ENCODE measurements at regions not wholly inside any gene's neighbourhood (a gene's known extent, or its start where the extent isn't known, plus 50 kb on each side); places are given as distances from the start of the nearest gene placed in this dataset.
"Not testable (repeated sequence)": the region's sequence is repeated elsewhere in the genome, so short reads cannot be mapped to it uniquely, and the experiment has no call there.

GRCh38 chr15:95699578-95699977 is 630.9 kb upstream of the NR2F2 start:
- intact Hi-C loops (cut with micrococcal nuclease): no loop called here
- POLR2A ChIA-PET (ENCODE audit: partially characterized antibody): no interaction called here
- Histone ChIP-seq H3K27ac (ENCODE audit: low read depth, low read length) (no peak overlapping the region), H3K9me3 (ENCODE audit: control insufficient read depth in 1 of 2, low read length in 2 of 2) (peaks cover 0 to 10% of the 10 kb centered on the region in 2 donors), H3K4me1 (ENCODE audit: insufficient read depth, low read length) (no peaks in the 10 kb centered on the region), H3K4me3 (ENCODE audit: low read length in 2 of 2) (no peak overlapping the region), H3K27me3 (ENCODE audit: insufficient read depth, low read length) (no peaks in the 10 kb centered on the region), H3K36me3 (ENCODE audit: insufficient read depth, low read length) (no peaks in the 10 kb centered on the region)
- H3K27me3 Mint-ChIP-seq: no peaks in the 10 kb centered on the region
- no peak overlapping the region for H3K4me3 Mint-ChIP-seq
- CTCF ChIA-PET (ENCODE audit: partially characterized antibody): no interaction called here
- H3K4me1 Mint-ChIP-seq: no peaks in the 10 kb centered on the region
- H3K36me3 Mint-ChIP-seq: peaks cover 0 to 2% of the 10 kb centered on the region in 2 donors
- peaks cover 5 to 66% (median 34%) of the 10 kb centered on the region in 8 donors for H3K9me3 Mint-ChIP-seq
- DNase-seq: no peak
- H3K27ac Mint-ChIP-seq: no peak overlapping the region

GRCh38 chr15:95700692-95701091 is 629.8 kb upstream of the NR2F2 start:
- H3K27ac Mint-ChIP-seq; DNase-seq; POLR2A ChIA-PET (ENCODE audit: partially characterized antibody); H3K4me1 Mint-ChIP-seq; H3K36me3 ChIP-seq (ENCODE audit: insufficient read depth, low read length); H3K4me3 ChIP-seq (ENCODE audit: low read length in 2 of 2); H3K27ac ChIP-seq (ENCODE audit: low read depth, low read length); H3K9me3 ChIP-seq (ENCODE audit: control insufficient read depth in 1 of 2, low read length in 2 of 2); H3K36me3 Mint-ChIP-seq; H3K4me3 Mint-ChIP-seq; intact Hi-C loops (cut with micrococcal nuclease); H3K27me3 Mint-ChIP-seq; H3K4me1 ChIP-seq (ENCODE audit: insufficient read depth, low read length); H3K27me3 ChIP-seq (ENCODE audit: insufficient read depth, low read length); CTCF ChIA-PET (ENCODE audit: partially characterized antibody): not testable (repeated sequence)
- peaks cover 5 to 55% (median 29%) of the 10 kb centered on the region in 8 donors for H3K9me3 Mint-ChIP-seq

GRCh38 chr15:95701410-95701809 is 629.1 kb upstream of the NR2F2 start:
- peaks cover 0 to 2% of the 10 kb centered on the region in 2 donors for H3K36me3 Mint-ChIP-seq
- Histone ChIP-seq H3K4me3 (ENCODE audit: low read length in 2 of 2) (no peak overlapping the region), H3K36me3 (ENCODE audit: insufficient read depth, low read length) (no peaks in the 10 kb centered on the region), H3K4me1 (ENCODE audit: insufficient read depth, low read length) (no peaks in the 10 kb centered on the region), H3K27ac (ENCODE audit: low read depth, low read length) (no peak overlapping the region), H3K27me3 (ENCODE audit: insufficient read depth, low read length) (no peaks in the 10 kb centered on the region), H3K9me3 (ENCODE audit: control insufficient read depth in 1 of 2, low read length in 2 of 2) (peaks cover 0 to 10% of the 10 kb centered on the region in 2 donors)
- POLR2A ChIA-PET (ENCODE audit: partially characterized antibody): no interaction called here
- DNase-seq: no peak
- no peaks in the 10 kb centered on the region for H3K4me1 Mint-ChIP-seq
- H3K4me3 Mint-ChIP-seq: no peak overlapping the region
- intact Hi-C loops (cut with micrococcal nuclease): no loop called here
- peaks cover 5 to 59% (median 30%) of the 10 kb centered on the region in 8 donors for H3K9me3 Mint-ChIP-seq
- CTCF ChIA-PET (ENCODE audit: partially characterized antibody): no interaction called here
- H3K27me3 Mint-ChIP-seq: peaks cover 0 to 4% of the 10 kb centered on the region in 2 donors
- H3K27ac Mint-ChIP-seq: no peak overlapping the region

GRCh38 chr15:95709959-95710695 is 620.4 kb upstream of the NR2F2 start:
- intact Hi-C loops (cut with micrococcal nuclease): no loop called here
- Histone ChIP-seq H3K9me3 (ENCODE audit: control insufficient read depth in 1 of 2, low read length in 2 of 2) (no peaks in the 10 kb centered on the region), H3K27me3 (ENCODE audit: insufficient read depth, low read length) (no peaks in the 10 kb centered on the region), H3K36me3 (ENCODE audit: insufficient read depth, low read length) (no peaks in the 10 kb centered on the region), H3K4me3 (ENCODE audit: low read length in 2 of 2) (no peak overlapping the region), H3K27ac (ENCODE audit: low read depth, low read length) (no peak overlapping the region), H3K4me1 (ENCODE audit: insufficient read depth, low read length) (no peaks in the 10 kb centered on the region)
- Mint-ChIP-seq H3K4me1 (no peaks in the 10 kb centered on the region), H3K9me3 (peaks cover 0 to 8% (median 3%) of the 10 kb centered on the region in 8 donors), H3K4me3 (no peak overlapping the region), H3K36me3 (no peaks in the 10 kb centered on the region), H3K27me3 (peaks cover 0 to 4% of the 10 kb centered on the region in 2 donors), H3K27ac (no peak overlapping the region)
- POLR2A ChIA-PET (ENCODE audit: partially characterized antibody): no interaction called here
- CTCF ChIA-PET (ENCODE audit: partially characterized antibody): no interaction called here
- DNase-seq: no peak

- intact Hi-C loops (cut with micrococcal nuclease): no loop called here
- CTCF ChIA-PET (ENCODE audit: partially characterized antibody): no interaction called here
- POLR2A ChIA-PET (ENCODE audit: partially characterized antibody): no interaction called here
Observed at GRCh38 chr15:95712785-95713184, 617.7 kb upstream of the NR2F2 start.

GRCh38 chr15:95713324-95713723 is 617.2 kb upstream of the NR2F2 start:
- Mint-ChIP-seq H3K36me3 (no peaks in the 10 kb centered on the region), H3K4me3 (no peak overlapping the region), H3K9me3 (peaks cover 0 to 5% (median 0%) of the 10 kb centered on the region in 8 donors), H3K27ac (no peak overlapping the region), H3K27me3 (no peaks in the 10 kb centered on the region), H3K4me1 (peaks cover 0 to 4% (median under 1%) of the 10 kb centered on the region in 4 donors)
- Histone ChIP-seq H3K9me3 (ENCODE audit: control insufficient read depth in 1 of 2, low read length in 2 of 2) (no peaks in the 10 kb centered on the region), H3K4me1 (ENCODE audit: insufficient read depth, low read length) (no peaks in the 10 kb centered on the region), H3K4me3 (ENCODE audit: low read length in 2 of 2) (no peak overlapping the region), H3K36me3 (ENCODE audit: insufficient read depth, low read length) (no peaks in the 10 kb centered on the region), H3K27ac (ENCODE audit: low read depth, low read length) (no peak overlapping the region), H3K27me3 (ENCODE audit: insufficient read depth, low read length) (no peaks in the 10 kb centered on the region)
- POLR2A ChIA-PET (ENCODE audit: partially characterized antibody): no interaction called here
- CTCF ChIA-PET (ENCODE audit: partially characterized antibody): no interaction called here
- intact Hi-C loops (cut with micrococcal nuclease): no loop called here
- no peak for DNase-seq

More at GRCh38 chr15:95712785-95713184, 617.7 kb upstream of the NR2F2 start:
- Mint-ChIP-seq H3K4me1 (peaks cover 0 to 4% (median under 1%) of the 10 kb centered on the region in 4 donors), H3K9me3 (peaks cover 0 to 5% (median 0%) of the 10 kb centered on the region in 8 donors), H3K27ac (no peak overlapping the region), H3K36me3 (no peaks in the 10 kb centered on the region), H3K27me3 (no peaks in the 10 kb centered on the region), H3K4me3 (no peak overlapping the region)
- Histone ChIP-seq H3K36me3 (ENCODE audit: insufficient read depth, low read length) (no peaks in the 10 kb centered on the region), H3K4me1 (ENCODE audit: insufficient read depth, low read length) (no peaks in the 10 kb centered on the region), H3K27ac (ENCODE audit: low read depth, low read length) (no peak overlapping the region), H3K9me3 (ENCODE audit: control insufficient read depth in 1 of 2, low read length in 2 of 2) (no peaks in the 10 kb centered on the region), H3K27me3 (ENCODE audit: insufficient read depth, low read length) (no peaks in the 10 kb centered on the region), H3K4me3 (ENCODE audit: low read length in 2 of 2) (no peak overlapping the region)
- DNase-seq: no peak

- Mint-ChIP-seq H3K36me3 (no peaks in the 10 kb centered on the region), H3K9me3 (peaks cover 0 to 5% (median 0%) of the 10 kb centered on the region in 8 donors), H3K4me1 (peaks cover 0 to 4% (median under 1%) of the 10 kb centered on the region in 4 donors), H3K27me3 (no peaks in the 10 kb centered on the region), H3K4me3 (no peak overlapping the region), H3K27ac (no peak overlapping the region)
- H3K9me3 ChIP-seq (ENCODE audit: control insufficient read depth in 1 of 2, low read length in 2 of 2): no peaks in the 10 kb centered on the region
- H3K27ac ChIP-seq (ENCODE audit: low read depth, low read length): no peak overlapping the region
- no peaks in the 10 kb centered on the region for H3K27me3 ChIP-seq (ENCODE audit: insufficient read depth, low read length)
- no peaks in the 10 kb centered on the region for H3K4me1 ChIP-seq (ENCODE audit: insufficient read depth, low read length)
- H3K4me3 ChIP-seq (ENCODE audit: low read length in 2 of 2): no peak overlapping the region
- DNase-seq: no peak
- H3K36me3 ChIP-seq (ENCODE audit: insufficient read depth, low read length): no peaks in the 10 kb centered on the region
- CTCF ChIA-PET (ENCODE audit: partially characterized antibody): no interaction called here
- intact Hi-C loops (cut with micrococcal nuclease): no loop called here
- POLR2A ChIA-PET (ENCODE audit: partially characterized antibody): no interaction called here
Observed at GRCh38 chr15:95715116-95715903, 615.2 kb upstream of the NR2F2 start.

All from CD4-positive, alpha-beta memory T cell (primary cell).